ENCODE measurements at regions not wholly inside any gene's neighbourhood (a gene's known extent, or its start where the extent isn't known, plus 50 kb on each side); places are given as distances from the start of the nearest gene placed in this dataset.
"Not testable (repeated sequence)": the region's sequence is repeated elsewhere in the genome, so short reads cannot be mapped to it uniquely, and the experiment has no call there.

DNA sequence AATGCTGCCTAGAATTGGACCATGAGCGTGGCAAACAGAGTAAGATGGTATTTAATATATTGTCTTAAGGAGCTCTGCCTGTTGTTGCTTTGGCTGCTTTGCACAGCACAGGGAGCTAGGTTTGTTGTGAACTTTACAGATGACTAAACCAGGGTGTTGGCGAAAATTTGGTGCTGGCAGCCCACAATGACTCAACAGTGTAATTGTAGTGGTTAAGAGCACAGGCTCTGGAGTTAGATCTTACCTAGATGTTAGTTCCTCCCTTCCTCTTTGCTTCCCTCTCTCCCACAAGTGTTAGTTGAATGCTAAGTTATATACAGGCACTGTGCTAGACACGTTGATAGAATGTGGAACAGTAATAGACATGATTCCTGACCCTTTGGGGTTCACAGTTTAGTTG, 128.9 kb upstream of the TRPC5 start:
- H3K27ac ChIP-seq (ENCODE audit: poor library complexity, severe bottlenecking), result no peak overlapping the region
- TF ChIP-seq, protein P1, sequence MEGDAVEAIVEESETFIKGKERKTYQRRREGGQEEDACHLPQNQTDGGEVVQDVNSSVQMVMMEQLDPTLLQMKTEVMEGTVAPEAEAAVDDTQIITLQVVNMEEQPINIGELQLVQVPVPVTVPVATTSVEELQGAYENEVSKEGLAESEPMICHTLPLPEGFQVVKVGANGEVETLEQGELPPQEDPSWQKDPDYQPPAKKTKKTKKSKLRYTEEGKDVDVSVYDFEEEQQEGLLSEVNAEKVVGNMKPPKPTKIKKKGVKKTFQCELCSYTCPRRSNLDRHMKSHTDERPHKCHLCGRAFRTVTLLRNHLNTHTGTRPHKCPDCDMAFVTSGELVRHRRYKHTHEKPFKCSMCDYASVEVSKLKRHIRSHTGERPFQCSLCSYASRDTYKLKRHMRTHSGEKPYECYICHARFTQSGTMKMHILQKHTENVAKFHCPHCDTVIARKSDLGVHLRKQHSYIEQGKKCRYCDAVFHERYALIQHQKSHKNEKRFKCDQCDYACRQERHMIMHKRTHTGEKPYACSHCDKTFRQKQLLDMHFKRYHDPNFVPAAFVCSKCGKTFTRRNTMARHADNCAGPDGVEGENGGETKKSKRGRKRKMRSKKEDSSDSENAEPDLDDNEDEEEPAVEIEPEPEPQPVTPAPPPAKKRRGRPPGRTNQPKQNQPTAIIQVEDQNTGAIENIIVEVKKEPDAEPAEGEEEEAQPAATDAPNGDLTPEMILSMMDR (IDR thresholded peaks at IDR 0.05; ENCODE audit: poor library complexity, severe bottlenecking), result no peak
- ATAC-seq (ENCODE audit: low read depth) (peak; percentile 27; the same call in 1 of the 3 replicates), DNase-seq (ENCODE audit: low spot score) (no peak)
- H3K4me1 ChIP-seq (ENCODE audit: insufficient read depth, poor library complexity, severe bottlenecking), result no peaks in the 10 kb centered on the region
- no peaks in the 10 kb centered on the region for H3K36me3 ChIP-seq (ENCODE audit: low read depth)
- H3K27me3 ChIP-seq (ENCODE audit: insufficient read depth, poor library complexity, severe bottlenecking), result no peaks in the 10 kb centered on the region
- H3K4me3 ChIP-seq (ENCODE audit: severe bottlenecking), result no peak overlapping the region
- H3K9me3 ChIP-seq (ENCODE audit: severe bottlenecking), result no peaks in the 10 kb centered on the region

DNA sequence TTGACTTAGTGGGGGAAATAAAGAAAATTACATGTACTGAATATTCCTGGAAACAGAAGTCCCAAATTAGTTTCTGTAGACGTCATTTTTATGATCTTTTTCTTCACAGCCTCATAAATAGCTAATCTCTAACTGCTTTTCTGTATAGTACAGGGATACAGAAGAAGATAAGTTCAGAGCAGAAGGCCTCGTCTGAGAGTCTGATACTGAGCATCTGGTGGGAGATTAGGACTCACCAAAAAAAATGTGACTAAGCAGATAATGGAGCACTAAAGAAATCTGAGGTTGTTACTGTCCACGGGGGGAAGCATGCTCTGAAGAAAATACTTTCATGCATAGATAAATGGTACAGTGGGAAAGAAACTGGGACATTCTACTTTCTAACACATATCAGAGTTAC, 115.3 kb upstream of the TRPC5 start:
- Histone ChIP-seq H3K36me3 (ENCODE audit: low read depth) (no peaks in the 10 kb centered on the region), H3K4me1 (ENCODE audit: insufficient read depth, poor library complexity, severe bottlenecking) (no peaks in the 10 kb centered on the region), H3K9me3 (ENCODE audit: severe bottlenecking) (no peaks in the 10 kb centered on the region), H3K27ac (ENCODE audit: poor library complexity, severe bottlenecking) (no peak overlapping the region), H3K27me3 (ENCODE audit: insufficient read depth, poor library complexity, severe bottlenecking) (no peaks in the 10 kb centered on the region), H3K4me3 (ENCODE audit: severe bottlenecking) (no peak overlapping the region)
- ATAC-seq (ENCODE audit: low read depth) (no peak), DNase-seq (ENCODE audit: low spot score) (no peak)
- TF ChIP-seq, protein P1 (IDR thresholded peaks at IDR 0.05; ENCODE audit: poor library complexity, severe bottlenecking), result no peak

DNA sequence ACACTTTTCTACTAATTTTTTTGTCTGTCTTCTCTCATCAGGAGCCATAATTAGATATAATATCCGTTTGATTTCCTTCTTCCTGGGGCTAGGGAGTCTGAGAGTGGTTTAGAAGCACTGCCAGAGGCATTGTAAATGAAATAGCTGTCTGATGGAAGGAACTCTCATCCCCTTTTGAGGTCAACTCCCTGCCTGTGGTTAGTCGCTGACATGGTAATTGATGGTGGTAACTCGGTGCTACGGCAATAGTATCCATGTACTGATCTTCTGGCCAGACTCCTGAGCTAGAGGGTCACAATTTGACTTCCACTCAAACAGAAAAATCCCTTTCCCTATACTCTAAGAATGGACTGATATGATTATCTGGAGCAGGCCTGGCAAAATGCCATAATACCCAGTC, 108.1 kb upstream of the TRPC5 start:
- no peaks in the 10 kb centered on the region for H3K4me1 ChIP-seq (ENCODE audit: insufficient read depth, poor library complexity, severe bottlenecking)
- DNase-seq (ENCODE audit: low spot score) (no peak), ATAC-seq (ENCODE audit: low read depth) (no peak)
- H3K27me3 ChIP-seq (ENCODE audit: insufficient read depth, poor library complexity, severe bottlenecking), result no peaks in the 10 kb centered on the region
- no peaks in the 10 kb centered on the region for H3K36me3 ChIP-seq (ENCODE audit: low read depth)
- no peak overlapping the region for H3K4me3 ChIP-seq (ENCODE audit: severe bottlenecking)
- H3K9me3 ChIP-seq (ENCODE audit: severe bottlenecking), result no peaks in the 10 kb centered on the region
- TF ChIP-seq, protein P1 (IDR thresholded peaks at IDR 0.05; ENCODE audit: poor library complexity, severe bottlenecking), result no peak
- H3K27ac ChIP-seq (ENCODE audit: poor library complexity, severe bottlenecking), result no peak overlapping the region

DNA sequence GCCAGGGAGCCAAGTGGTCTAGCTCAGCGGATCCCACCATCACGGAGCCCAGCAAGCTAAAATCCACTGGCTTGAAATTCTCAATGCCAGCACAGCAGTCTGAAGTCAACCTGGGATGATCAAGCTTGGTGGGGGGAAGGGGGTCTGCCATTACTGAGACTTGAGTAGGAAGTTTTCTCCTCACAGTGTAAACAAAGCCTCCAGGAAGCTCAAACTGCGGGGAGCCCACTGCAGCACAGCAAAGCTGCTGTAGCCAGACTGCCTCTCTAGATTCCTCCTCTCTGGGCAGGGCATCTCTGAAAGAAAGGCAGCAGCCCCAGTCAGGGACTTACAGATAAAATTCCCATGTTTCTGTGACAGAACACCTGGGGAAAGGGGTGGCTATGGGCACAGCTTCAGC, 98.8 kb upstream of the TRPC5 start:
- H3K27ac ChIP-seq (ENCODE audit: poor library complexity, severe bottlenecking); H3K4me3 ChIP-seq (ENCODE audit: severe bottlenecking); ATAC-seq (ENCODE audit: low read depth); H3K9me3 ChIP-seq (ENCODE audit: severe bottlenecking); H3K4me1 ChIP-seq (ENCODE audit: insufficient read depth, poor library complexity, severe bottlenecking); DNase-seq (ENCODE audit: low spot score); H3K27me3 ChIP-seq (ENCODE audit: insufficient read depth, poor library complexity, severe bottlenecking); H3K36me3 ChIP-seq (ENCODE audit: low read depth): not testable (repeated sequence)

DNA sequence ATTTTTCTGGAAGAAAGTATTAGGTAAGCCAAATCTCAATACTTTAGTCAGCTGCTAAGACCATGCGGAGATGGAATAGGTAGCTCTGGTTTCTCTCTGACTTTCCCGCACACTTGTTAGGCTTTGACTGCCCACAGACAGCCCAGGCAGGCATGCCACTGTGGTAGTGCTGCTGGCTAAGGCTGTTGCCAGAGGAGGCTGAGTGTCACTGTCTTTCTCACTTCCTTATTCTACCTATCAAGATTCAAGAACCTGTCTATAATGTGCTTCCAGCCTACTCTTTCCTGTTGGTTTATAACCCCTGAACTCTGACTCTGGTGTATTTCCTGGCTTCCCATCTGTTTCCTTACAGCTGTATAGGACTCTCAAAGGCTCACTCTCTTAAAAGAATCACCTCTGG, 81.8 kb upstream of the TRPC5 start:
- no peak for DNase-seq (ENCODE audit: low spot score)
- H3K27ac ChIP-seq (ENCODE audit: poor library complexity, severe bottlenecking), result no peak overlapping the region
- H3K4me3 ChIP-seq (ENCODE audit: severe bottlenecking), result no peak overlapping the region
- no peaks in the 10 kb centered on the region for H3K9me3 ChIP-seq (ENCODE audit: severe bottlenecking)
- TF ChIP-seq, protein P1 (IDR thresholded peaks at IDR 0.05; ENCODE audit: poor library complexity, severe bottlenecking), result no peak
- no peaks in the 10 kb centered on the region for H3K4me1 ChIP-seq (ENCODE audit: insufficient read depth, poor library complexity, severe bottlenecking)
- no peaks in the 10 kb centered on the region for H3K36me3 ChIP-seq (ENCODE audit: low read depth)
- ATAC-seq (ENCODE audit: low read depth), result no peak
- no peaks in the 10 kb centered on the region for H3K27me3 ChIP-seq (ENCODE audit: insufficient read depth, poor library complexity, severe bottlenecking)
